Transverse colon (tissue), 4 donors: ENCODE measurements at regions not wholly inside any gene's neighbourhood (a gene's known extent, or its start where the extent isn't known, plus 50 kb on each side); places are given as distances from the start of the nearest gene placed in this dataset.

Source experiments
- DNase-seq: peaks from one replicate; pipeline ENCODE4 v3.0.0-alpha.2; 2019
- H3K27ac ChIP-seq, 4 donors: fragments of 200-600 bp; sonication (generic); 2 replicates each; pipeline ENCODE4 v1.5.1; 2016 to 2018; ENCODE audit warnings: inconsistent platforms in 4 of 4
- H3K27me3 ChIP-seq: fragments of 200-600 bp; sonication (generic); 2 replicates; pipeline ENCODE4 v1.5.1; 2017; ENCODE audit warnings: inconsistent platforms
- H3K36me3 ChIP-seq, 4 donors: fragments of 200-600 bp; sonication (generic); 2 replicates each; pipeline ENCODE4 v1.5.1; 2017 to 2019; ENCODE audit warnings: inconsistent platforms in 4 of 4
- H3K4me1 ChIP-seq, 4 donors: fragments of 200-600 bp; sonication (generic); 2 replicates each; pipeline ENCODE4 v1.5.1; 2017 to 2020; ENCODE audit warnings: inconsistent platforms in 4 of 4
- H3K4me3 ChIP-seq, 4 donors: fragments of 200-600 bp; sonication (generic); 1 replicate in 1 of 4; 2 replicates in 3 of 4; pipeline versions ENCODE4 v1.5.1 to v1.6.1; 2017 to 2019; ENCODE audit warnings: inconsistent platforms in 4 of 4
- H3K9me3 ChIP-seq, 2 donors: fragments of 200-600 bp; sonication (generic); 2 replicates each; pipeline ENCODE4 v1.5.1; 2017 to 2019; ENCODE audit warnings: inconsistent platforms in 2 of 2
- EP300 ChIP-seq: sonication (generic); formaldehyde crosslinking; IDR thresholded peaks from one replicate; pipeline ENCODE4 v1.6.1; 2017; ENCODE audit warnings: antibody characterized with exemption, low read depth
- POLR2A ChIP-seq: fragments of 450-650 bp; IDR thresholded peaks from one replicate; pipeline ENCODE4 v1.6.1; 2016; ENCODE audit warnings: antibody characterized with exemption, mild to moderate bottlenecking, moderate library complexity
- POLR2AphosphoS5 ChIP-seq, 3 donors: sonication (generic); formaldehyde crosslinking; IDR thresholded peaks; one replicate each; pipeline ENCODE4 v1.6.1; 2016; ENCODE audit warnings: antibody characterized with exemption in 3 of 3
- WGBS, 2 donors: methylation state at CpG; one replicate each; pipeline ENCODE4 v1.1.5; 2018; ENCODE audit warnings: low coverage in 1 of 2; 5-methylcytosine and 5-hydroxymethylcytosine counted together
- in situ Hi-C, 4 donors: fragments of 200-750 bp; cut with MboI; loops; one replicate each; pipeline versions ENCODE4 v1.15.0 to v1.15.1; 2017; ENCODE audit warnings: low sequenced_read_pairs in 3 of 4, low pct_ligation_motif_present in 1 of 4, low pct_unique_long_range_greater_than_20kb in 1 of 4
- intact Hi-C: fragments of 100-400 bp; cut with DNase I; formaldehyde crosslinking; loops from one replicate; pipeline ENCODE4 v1.15.1; 2023; ENCODE audit warnings: low total_unique reads
- TF ChIP-seq, protein P1 (sequence below), 5 experiments: fragments of 200-600 bp in 3 of 5; fragments of 450-650 bp in 2 of 5; sonication (generic) in 3 of 5; IDR thresholded peaks; 1 replicate in 2 of 5; 2 replicates in 3 of 5; pipeline ENCODE4 v1.5.1; 2016 to 2017; ENCODE audit warnings: antibody characterized with exemption in 5 of 5, inconsistent platforms in 3 of 5, mild to moderate bottlenecking in 2 of 5, moderate library complexity in 1 of 5

DNA sequence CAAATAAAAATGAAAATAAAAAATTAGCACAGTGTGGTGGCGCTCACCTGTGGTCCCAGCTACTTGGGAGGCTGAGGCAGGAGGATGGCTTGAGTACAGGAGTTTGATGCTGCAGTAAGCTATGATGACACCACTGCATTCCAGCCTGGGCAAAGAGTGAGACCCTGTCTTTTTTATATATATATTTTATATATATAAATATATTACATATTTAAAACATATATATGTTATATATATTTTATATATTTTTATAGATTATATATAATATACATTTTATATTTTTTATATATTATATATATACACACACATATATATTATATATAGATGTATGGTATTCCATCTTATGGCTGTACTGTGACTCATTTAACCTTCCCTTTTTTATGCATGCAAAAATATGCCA is 87.6 kb upstream of the PMEPA1 start:
- Histone ChIP-seq H3K27me3 (no peaks in the 10 kb centered on the region), H3K27ac (no peak overlapping the region), H3K9me3 (no peaks in the 10 kb centered on the region), H3K4me3 (no peak overlapping the region), H3K36me3 (no peaks in the 10 kb centered on the region), H3K4me1 (no peaks in the 10 kb centered on the region)
- TF ChIP-seq EP300 (no peak), POLR2AphosphoS5 (IDR thresholded peaks at IDR 0.05) (no peak), POLR2A (no peak)
- TF ChIP-seq, protein P1, sequence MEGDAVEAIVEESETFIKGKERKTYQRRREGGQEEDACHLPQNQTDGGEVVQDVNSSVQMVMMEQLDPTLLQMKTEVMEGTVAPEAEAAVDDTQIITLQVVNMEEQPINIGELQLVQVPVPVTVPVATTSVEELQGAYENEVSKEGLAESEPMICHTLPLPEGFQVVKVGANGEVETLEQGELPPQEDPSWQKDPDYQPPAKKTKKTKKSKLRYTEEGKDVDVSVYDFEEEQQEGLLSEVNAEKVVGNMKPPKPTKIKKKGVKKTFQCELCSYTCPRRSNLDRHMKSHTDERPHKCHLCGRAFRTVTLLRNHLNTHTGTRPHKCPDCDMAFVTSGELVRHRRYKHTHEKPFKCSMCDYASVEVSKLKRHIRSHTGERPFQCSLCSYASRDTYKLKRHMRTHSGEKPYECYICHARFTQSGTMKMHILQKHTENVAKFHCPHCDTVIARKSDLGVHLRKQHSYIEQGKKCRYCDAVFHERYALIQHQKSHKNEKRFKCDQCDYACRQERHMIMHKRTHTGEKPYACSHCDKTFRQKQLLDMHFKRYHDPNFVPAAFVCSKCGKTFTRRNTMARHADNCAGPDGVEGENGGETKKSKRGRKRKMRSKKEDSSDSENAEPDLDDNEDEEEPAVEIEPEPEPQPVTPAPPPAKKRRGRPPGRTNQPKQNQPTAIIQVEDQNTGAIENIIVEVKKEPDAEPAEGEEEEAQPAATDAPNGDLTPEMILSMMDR (IDR thresholded peaks at IDR 0.05), result no peak
- in situ Hi-C loops, result no loop called here
- 89 to 100% methylated on average over 1 of the region's 1 CpG for WGBS, 2 donors
- no peak for DNase-seq
- intact Hi-C loops, result no loop called here

DNA sequence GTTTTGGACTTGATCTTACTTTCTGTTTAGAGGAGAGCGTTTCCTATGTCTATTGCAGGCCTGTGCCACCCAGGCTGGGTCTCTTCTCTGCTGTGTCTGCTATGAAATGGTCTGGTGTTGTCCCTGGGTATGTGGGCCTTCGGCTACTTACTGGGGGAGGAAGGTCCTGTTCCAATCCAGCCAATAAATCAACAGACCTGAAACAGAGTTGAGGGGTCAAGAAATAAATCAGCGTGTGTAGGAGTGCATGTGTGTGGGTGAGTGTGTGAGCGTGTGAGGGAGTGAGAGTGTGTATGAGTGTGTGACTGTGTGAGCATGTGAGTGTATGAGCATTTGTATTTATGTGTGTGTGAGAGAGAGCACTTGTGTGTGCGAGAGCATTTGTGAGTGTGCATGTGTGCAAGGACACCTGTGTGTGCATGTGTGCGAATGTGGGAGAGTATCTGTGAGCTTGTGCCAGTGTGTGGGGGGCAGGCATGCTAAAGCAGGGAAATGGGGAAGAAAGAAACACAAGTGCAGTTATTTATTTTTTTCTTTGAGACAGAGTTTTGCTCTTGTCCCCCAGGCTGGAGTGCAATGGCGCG is 86.3 kb upstream of the PMEPA1 start:
- no peak for TF ChIP-seq POLR2A
- no peak for TF ChIP-seq POLR2AphosphoS5 (IDR thresholded peaks at IDR 0.05)
- TF ChIP-seq EP300, result no peak
- TF ChIP-seq, protein P1 (IDR thresholded peaks at IDR 0.05), result no peak
- in situ Hi-C loops, result no loop called here

GRCh38 chr20:57795342-57795697 is 85.5 kb upstream of the PMEPA1 start:
- no peak for DNase-seq
- in situ Hi-C loops (no loop called here), intact Hi-C loops (no loop called here)
- TF ChIP-seq POLR2A (no peak), EP300 (no peak), POLR2AphosphoS5 (IDR thresholded peaks at IDR 0.05) (no peak)
- TF ChIP-seq, protein P1 (IDR thresholded peaks at IDR 0.05), result no peak
- no peak overlapping the region for H3K27ac ChIP-seq
- no peaks in the 10 kb centered on the region for H3K4me1 ChIP-seq
- H3K9me3 ChIP-seq, result no peaks in the 10 kb centered on the region
- no peaks in the 10 kb centered on the region for H3K27me3 ChIP-seq
- H3K36me3 ChIP-seq, result no peaks in the 10 kb centered on the region
- 86 to 100% methylated on average over 1 to 6 of the region's 6 CpGs for WGBS, 2 donors
- H3K4me3 ChIP-seq, result no peak overlapping the region

More for the DNA sequence above, 86.3 kb upstream of the PMEPA1 start:
- no peaks in the 10 kb centered on the region for H3K9me3 ChIP-seq
- intact Hi-C loops, result no loop called here
- no peak for DNase-seq
- H3K4me1 ChIP-seq, result no peaks in the 10 kb centered on the region
- WGBS, 2 donors, result 76 to 90% methylated on average over 2 to 8 of the region's 8 CpGs
- H3K27me3 ChIP-seq, result no peaks in the 10 kb centered on the region
- H3K36me3 ChIP-seq, result no peaks in the 10 kb centered on the region
- no peak overlapping the region for H3K4me3 ChIP-seq
- no peak overlapping the region for H3K27ac ChIP-seq

DNA sequence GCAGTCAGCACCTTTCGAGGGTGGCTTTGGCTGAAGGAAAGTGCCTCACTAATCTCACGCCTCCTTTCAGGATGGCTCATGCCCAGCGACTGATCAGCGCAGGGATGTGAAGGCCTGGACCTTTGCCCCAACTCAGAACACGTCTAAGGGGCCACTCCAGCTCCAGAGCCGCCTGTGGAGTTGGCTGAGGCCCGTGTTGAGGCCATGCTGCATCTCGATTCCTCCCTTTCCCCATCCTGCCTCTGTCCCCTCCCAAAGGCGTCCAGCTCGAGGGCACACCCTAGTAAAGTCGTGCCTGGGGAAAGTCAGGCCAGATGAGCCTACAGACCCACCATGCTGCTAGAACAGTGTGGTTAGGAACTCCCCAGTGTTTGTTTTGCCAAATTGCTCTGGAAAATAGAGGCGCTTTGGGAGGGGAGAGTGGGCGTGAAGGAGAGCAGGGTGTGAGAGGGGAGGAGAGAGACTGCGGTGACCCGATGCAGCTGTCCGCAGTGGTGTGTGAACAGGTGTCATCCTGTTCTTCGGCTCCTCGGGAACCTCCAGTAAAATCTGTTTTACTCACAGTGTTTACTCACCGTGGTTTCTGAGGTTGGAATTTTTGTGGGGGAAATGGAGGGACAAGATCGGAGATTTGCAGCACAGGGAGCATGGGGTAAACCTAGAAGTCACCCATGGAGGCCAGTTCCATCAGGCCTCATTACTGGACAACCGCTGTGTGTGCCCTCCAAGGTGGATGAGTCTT is 85.0 kb upstream of the PMEPA1 start:
- DNase-seq, result no peak
- intact Hi-C loops (no loop called here), in situ Hi-C loops (no loop called here)
- Histone ChIP-seq H3K9me3 (no peaks in the 10 kb centered on the region), H3K27me3 (no peaks in the 10 kb centered on the region), H3K27ac (no peak overlapping the region), H3K4me1 (no peaks in the 10 kb centered on the region), H3K4me3 (no peak overlapping the region), H3K36me3 (no peaks in the 10 kb centered on the region)
- WGBS, 2 donors, result 72 to 100% methylated on average over 1 to 21 of the region's 21 CpGs
- TF ChIP-seq EP300 (no peak), POLR2A (no peak), POLR2AphosphoS5 (IDR thresholded peaks at IDR 0.05) (no peak)
- TF ChIP-seq, protein P1 (IDR thresholded peaks at IDR 0.05), result no peak
